ENCODE measurements at regions not wholly inside any gene's neighbourhood (a gene's known extent, or its start where the extent isn't known, plus 50 kb on each side); places are given as distances from the start of the nearest gene placed in this dataset.

DNA sequence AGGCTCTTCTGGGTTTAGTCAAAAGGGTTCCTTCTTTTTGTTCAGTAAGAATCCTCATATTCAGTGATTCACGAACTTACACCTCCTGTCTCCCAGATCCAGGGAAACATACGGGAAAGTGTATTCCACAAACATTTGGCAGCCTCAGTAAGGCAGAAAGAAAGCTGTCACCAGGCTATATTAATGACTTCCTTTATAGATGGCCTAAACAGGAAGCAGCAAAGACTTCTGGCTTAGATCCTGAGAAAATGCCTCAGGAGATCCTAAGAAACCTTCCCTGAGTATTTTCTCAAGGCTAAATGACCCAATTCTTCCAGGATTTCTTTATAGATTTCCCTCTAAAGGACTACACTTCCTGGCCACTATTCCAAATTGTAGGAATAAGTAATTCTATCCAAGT lies 1995.5 kb upstream of the CELF4 start:
- Histone ChIP-seq H3K9ac (ENCODE audit: low read length) (no peak overlapping the region), H2AFZ (ENCODE audit: low read length) (no peak overlapping the region), H3K36me3 (ENCODE audit: insufficient read depth, low read length) (no peaks in the 10 kb centered on the region), H3K27me3 (ENCODE audit: insufficient read depth, low read length) (no peaks in the 10 kb centered on the region), H3K4me2 (ENCODE audit: low read length) (no peak overlapping the region), H3K9me3 (ENCODE audit: low read length) (no peaks in the 10 kb centered on the region), H3K9me2 (ENCODE audit: low read depth, low read length) (no peaks in the 10 kb centered on the region), H3K4me3 (ENCODE audit: low read depth, low read length, poor library complexity, severe bottlenecking) (no peak overlapping the region), H3K27ac (ENCODE audit: low read depth, low read length, poor library complexity, severe bottlenecking) (no peak overlapping the region), H4K20me1 (ENCODE audit: insufficient read depth, low read length) (no peaks in the 10 kb centered on the region), H3K79me2 (ENCODE audit: insufficient read depth, low read length) (no peaks in the 10 kb centered on the region), H3K4me1 (ENCODE audit: insufficient read depth, low read length, severe bottlenecking) (no peaks in the 10 kb centered on the region), H3F3A (ENCODE audit: insufficient read depth, low read length) (no peaks in the 10 kb centered on the region)
- TF ChIP-seq CTCF (IDR thresholded peaks at IDR 0.05; ENCODE audit: low read length): no peak
- TF ChIP-seq EZH2 (IDR thresholded peaks at IDR 0.05; ENCODE audit: borderline replicate concordance, low read length): no peak

DNA sequence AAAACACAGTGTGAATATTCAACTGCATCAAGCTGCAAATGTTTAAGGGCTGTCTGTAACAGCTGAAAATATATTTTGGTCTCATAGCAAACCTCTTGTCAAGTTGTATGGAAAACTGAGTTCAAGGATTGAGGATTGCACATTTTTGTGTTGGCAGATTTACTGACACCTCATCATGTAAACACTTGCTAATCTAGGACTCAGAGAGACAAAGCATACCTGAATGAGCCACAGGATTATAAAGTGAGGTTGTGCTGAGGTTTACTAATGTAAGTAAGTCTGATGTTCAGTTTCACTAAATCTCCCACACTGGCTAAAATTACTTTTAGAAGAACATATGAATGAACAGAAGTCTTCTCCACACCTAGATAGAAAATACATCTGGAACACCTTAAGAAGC lies 1993.1 kb upstream of the CELF4 start:
- H3F3A ChIP-seq (ENCODE audit: insufficient read depth, low read length): no peaks in the 10 kb centered on the region
- no peaks in the 10 kb centered on the region for H3K36me3 ChIP-seq (ENCODE audit: insufficient read depth, low read length)
- no peaks in the 10 kb centered on the region for H3K27me3 ChIP-seq (ENCODE audit: insufficient read depth, low read length)
- no peaks in the 10 kb centered on the region for H3K79me2 ChIP-seq (ENCODE audit: insufficient read depth, low read length)
- H3K9me3 ChIP-seq (ENCODE audit: low read length): no peaks in the 10 kb centered on the region
- H3K9ac ChIP-seq (ENCODE audit: low read length): no peak overlapping the region
- H2AFZ ChIP-seq (ENCODE audit: low read length): no peak overlapping the region
- H3K27ac ChIP-seq (ENCODE audit: low read depth, low read length, poor library complexity, severe bottlenecking): no peak overlapping the region
- no peaks in the 10 kb centered on the region for H3K9me2 ChIP-seq (ENCODE audit: low read depth, low read length)
- no peaks in the 10 kb centered on the region for H4K20me1 ChIP-seq (ENCODE audit: insufficient read depth, low read length)
- TF ChIP-seq EZH2 (IDR thresholded peaks at IDR 0.05; ENCODE audit: borderline replicate concordance, low read length): no peak
- TF ChIP-seq CTCF (IDR thresholded peaks at IDR 0.05; ENCODE audit: low read length): no peak
- H3K4me1 ChIP-seq (ENCODE audit: insufficient read depth, low read length, severe bottlenecking): no peaks in the 10 kb centered on the region
- no peak overlapping the region for H3K4me2 ChIP-seq (ENCODE audit: low read length)
- H3K4me3 ChIP-seq (ENCODE audit: low read depth, low read length, poor library complexity, severe bottlenecking): no peak overlapping the region

- Histone ChIP-seq H3K4me3 (ENCODE audit: low read depth, low read length, poor library complexity, severe bottlenecking) (no peak overlapping the region), H3K27ac (ENCODE audit: low read depth, low read length, poor library complexity, severe bottlenecking) (no peak overlapping the region), H3K4me1 (ENCODE audit: insufficient read depth, low read length, severe bottlenecking) (no peaks in the 10 kb centered on the region), H3K9me3 (ENCODE audit: low read length) (no peaks in the 10 kb centered on the region), H3K27me3 (ENCODE audit: insufficient read depth, low read length) (no peaks in the 10 kb centered on the region), H3F3A (ENCODE audit: insufficient read depth, low read length) (no peaks in the 10 kb centered on the region), H3K9me2 (ENCODE audit: low read depth, low read length) (no peaks in the 10 kb centered on the region), H3K79me2 (ENCODE audit: insufficient read depth, low read length) (no peaks in the 10 kb centered on the region), H4K20me1 (ENCODE audit: insufficient read depth, low read length) (no peaks in the 10 kb centered on the region), H3K4me2 (ENCODE audit: low read length) (no peak overlapping the region), H3K36me3 (ENCODE audit: insufficient read depth, low read length) (no peaks in the 10 kb centered on the region), H3K9ac (ENCODE audit: low read length) (no peak overlapping the region), H2AFZ (ENCODE audit: low read length) (no peak overlapping the region)
- no peak for TF ChIP-seq EZH2 (IDR thresholded peaks at IDR 0.05; ENCODE audit: borderline replicate concordance, low read length)
These were observed 1989.9 kb upstream of the CELF4 start for GRCh38 chr18:39555496-39555895.

- no peak overlapping the region for H3K4me2 ChIP-seq (ENCODE audit: low read length)
- H3K4me1 ChIP-seq (ENCODE audit: insufficient read depth, low read length, severe bottlenecking): no peaks in the 10 kb centered on the region
- H3K9me2 ChIP-seq (ENCODE audit: low read depth, low read length): no peaks in the 10 kb centered on the region
- no peaks in the 10 kb centered on the region for H3K27me3 ChIP-seq (ENCODE audit: insufficient read depth, low read length)
- no peak overlapping the region for H3K9ac ChIP-seq (ENCODE audit: low read length)
- no peak overlapping the region for H3K4me3 ChIP-seq (ENCODE audit: low read depth, low read length, poor library complexity, severe bottlenecking)
- no peak overlapping the region for H3K27ac ChIP-seq (ENCODE audit: low read depth, low read length, poor library complexity, severe bottlenecking)
- TF ChIP-seq CTCF (IDR thresholded peaks at IDR 0.05; ENCODE audit: low read length): no peak
- TF ChIP-seq EZH2 (IDR thresholded peaks at IDR 0.05; ENCODE audit: borderline replicate concordance, low read length): no peak
- no peaks in the 10 kb centered on the region for H3K36me3 ChIP-seq (ENCODE audit: insufficient read depth, low read length)
- no peaks in the 10 kb centered on the region for H3K9me3 ChIP-seq (ENCODE audit: low read length)
- H3K79me2 ChIP-seq (ENCODE audit: insufficient read depth, low read length): no peaks in the 10 kb centered on the region
- no peaks in the 10 kb centered on the region for H3F3A ChIP-seq (ENCODE audit: insufficient read depth, low read length)
- H2AFZ ChIP-seq (ENCODE audit: low read length): no peak overlapping the region
- H4K20me1 ChIP-seq (ENCODE audit: insufficient read depth, low read length): no peaks in the 10 kb centered on the region
These were observed 1985.1 kb upstream of the CELF4 start for GRCh38 chr18:39550701-39551100.
